OCI-LY7 (cell line): ENCODE measurements at regions not wholly inside any gene's neighbourhood (a gene's known extent, or its start where the extent isn't known, plus 50 kb on each side); places are given as distances from the start of the nearest gene placed in this dataset.

Experiments used
- CTCF ChIP-seq: fragments of 200-600 bp; sonication (generic); conservative IDR thresholded peaks from 2 replicates; pipeline ENCODE4 v1.5.1; 2014; ENCODE audit warnings: mild to moderate bottlenecking, antibody characterized with exemption, low read length, moderate library complexity, mixed read lengths
- EZH2phosphoT487 ChIP-seq: fragments of 200-600 bp; sonication (generic); IDR thresholded peaks from 2 replicates; pipeline ENCODE4 v1.6.1; 2018; ENCODE audit warnings: low read depth, borderline replicate concordance, mild to moderate bottlenecking, mixed run types, antibody characterized with exemption, low read length, moderate library complexity, mixed read lengths

GRCh38 chr7:49583440-49583839 lies 190.0 kb upstream of the VWC2 start:
- no peak for TF ChIP-seq CTCF
- no peak for TF ChIP-seq EZH2phosphoT487
